ENCODE measurements at regions not wholly inside any gene's neighbourhood (a gene's known extent, or its start where the extent isn't known, plus 50 kb on each side); places are given as distances from the start of the nearest gene placed in this dataset.
"Not testable (repeated sequence)": the region's sequence is repeated elsewhere in the genome, so short reads cannot be mapped to it uniquely, and the experiment has no call there.

GRCh38 chr4:28241021-28241420 lies 1380.4 kb downstream of the STIM2 start:
- DNase-seq, result no peak

GRCh38 chr4:28247805-28248204 lies 1387.2 kb downstream of the STIM2 start:
- DNase-seq, result no peak

- DNase-seq, result no peak
Measured at GRCh38 chr4:28248269-28248668, 1387.6 kb downstream of the STIM2 start.

GRCh38 chr4:28250646-28251045 lies 1390.0 kb downstream of the STIM2 start:
- DNase-seq, result no peak

GRCh38 chr4:28251831-28252230 lies 1391.2 kb downstream of the STIM2 start:
- no peak for DNase-seq

- DNase-seq, result no peak
Measured at GRCh38 chr4:28254003-28254402, 1393.4 kb downstream of the STIM2 start.

- no peak for DNase-seq
Measured at GRCh38 chr4:28256295-28256694, 1395.7 kb downstream of the STIM2 start.

- DNase-seq, result no peak
Measured at GRCh38 chr4:28259951-28260350, 1399.3 kb downstream of the STIM2 start.

- DNase-seq, result no peak
Measured at GRCh38 chr4:28267166-28267565, 1406.5 kb downstream of the STIM2 start.

GRCh38 chr4:28269426-28269825 lies 1408.8 kb downstream of the STIM2 start:
- no peak for DNase-seq

- peak; percentile 77 for DNase-seq
Measured at GRCh38 chr4:28277931-28278330, 1417.3 kb downstream of the STIM2 start.

- no peak for DNase-seq
Measured at GRCh38 chr4:28278676-28279075, 1418.0 kb downstream of the STIM2 start.

GRCh38 chr4:28279249-28279648 lies 1418.6 kb downstream of the STIM2 start:
- DNase-seq, result no peak

- not testable (repeated sequence) for DNase-seq
Measured at GRCh38 chr4:28286266-28286665, 1425.6 kb downstream of the STIM2 start.

- DNase-seq, result no peak
Measured at GRCh38 chr4:28287831-28288233, 1427.2 kb downstream of the STIM2 start.

GRCh38 chr4:28296239-28296638 lies 1435.6 kb downstream of the STIM2 start:
- DNase-seq, result no peak

- no peak for DNase-seq
Measured at GRCh38 chr4:28310926-28311325, 1450.3 kb downstream of the STIM2 start.

GRCh38 chr4:28312497-28312896 lies 1451.9 kb downstream of the STIM2 start:
- DNase-seq, result not testable (repeated sequence)

GRCh38 chr4:28313729-28314713 lies 1453.4 kb downstream of the STIM2 start:
- DNase-seq, result no peak

GRCh38 chr4:28317221-28317620 lies 1456.6 kb downstream of the STIM2 start:
- DNase-seq, result no peak

- no peak for DNase-seq
Measured at GRCh38 chr4:28334249-28334648, 1473.6 kb downstream of the STIM2 start.

GRCh38 chr4:28341784-28342183 lies 1481.1 kb downstream of the STIM2 start:
- no peak for DNase-seq

- peak; percentile 2 for DNase-seq
Measured at GRCh38 chr4:28350485-28350884, 1489.8 kb downstream of the STIM2 start.

- no peak for DNase-seq
Measured at GRCh38 chr4:28351102-28351501, 1490.5 kb downstream of the STIM2 start.

GRCh38 chr4:28351826-28352225 lies 1491.2 kb downstream of the STIM2 start:
- no peak for DNase-seq
